Neural cell (in vitro differentiated cells): ENCODE measurements at regions not wholly inside any gene's neighbourhood (a gene's known extent, or its start where the extent isn't known, plus 50 kb on each side); places are given as distances from the start of the nearest gene placed in this dataset.

Experiments
- CTCF ChIP-seq: fragments of 450-650 bp; IDR thresholded peaks from 2 replicates; pipeline ENCODE4 v1.5.1; 2014; ENCODE audit warnings: antibody characterized with exemption, mild to moderate bottlenecking, moderate library complexity; ENCODE audit not compliant: poor library complexity, severe bottlenecking
- EP300 ChIP-seq: fragments of 450-650 bp; conservative IDR thresholded peaks from 2 replicates; pipeline ENCODE4 v1.6.1; 2014; ENCODE audit warnings: antibody characterized with exemption, mild to moderate bottlenecking, moderate library complexity; ENCODE audit not compliant: poor library complexity, severe bottlenecking
- EZH2 ChIP-seq: fragments of 200-600, 300-800 bp; shearing (Covaris generic), sonication (generic); IDR thresholded peaks from 2 replicates; pipeline ENCODE4 v1.6.1; 2014; ENCODE audit warnings: antibody characterized with exemption, low read length, borderline replicate concordance, mild to moderate bottlenecking; ENCODE audit not compliant: insufficient read depth, poor library complexity, severe bottlenecking
- MXI1 ChIP-seq: fragments of 450-650 bp; conservative IDR thresholded peaks from 2 replicates; pipeline ENCODE4 v1.6.1; 2014; ENCODE audit warnings: antibody characterized with exemption, mild to moderate bottlenecking; ENCODE audit not compliant: poor library complexity, severe bottlenecking
- RAD21 ChIP-seq: fragments of 450-650 bp; conservative IDR thresholded peaks from 2 replicates; pipeline ENCODE4 v1.6.1; 2014; ENCODE audit warnings: antibody characterized with exemption, mild to moderate bottlenecking, moderate library complexity
- REST ChIP-seq: IDR thresholded peaks from 2 replicates; pipeline ENCODE4 v1.6.1; 2012; ENCODE audit warnings: borderline replicate concordance
- TAF1 ChIP-seq: IDR thresholded peaks from 2 replicates; pipeline ENCODE4 v1.6.1; 2012; ENCODE audit warnings: low read depth

GRCh38 chr9:38131729-38132128 is 62.7 kb upstream of the SHB start:
- TF ChIP-seq CTCF: no peak
- no peak for TF ChIP-seq EZH2
- TF ChIP-seq EP300: no peak
- TF ChIP-seq REST: no peak
- TF ChIP-seq TAF1: no peak
- no peak for TF ChIP-seq RAD21
- no peak for TF ChIP-seq MXI1
